HG03196 (cell line): ENCODE measurements at regions not wholly inside any gene's neighbourhood (a gene's known extent, or its start where the extent isn't known, plus 50 kb on each side); places are given as distances from the start of the nearest gene placed in this dataset.

ENCODE experiments used
- ATAC-seq: cut with Tn5 transposase; IDR thresholded peaks from one replicate; pipeline ENCODE4 v1.9.1; 2021; ENCODE audit not compliant: unreplicated experiment

- no peak for ATAC-seq
Observed at GRCh38 chr21:24055696-24056095, 1551.6 kb downstream of the MRPL39 start.

GRCh38 chr21:24050231-24050630 is 1557.0 kb downstream of the MRPL39 start:
- ATAC-seq = no peak

GRCh38 chr21:24046829-24047443 is 1560.3 kb downstream of the MRPL39 start:
- no peak for ATAC-seq

GRCh38 chr21:24045775-24046215 is 1561.5 kb downstream of the MRPL39 start:
- ATAC-seq = no peak

- no peak for ATAC-seq
Observed at GRCh38 chr21:24045373-24045772, 1561.9 kb downstream of the MRPL39 start.

- no peak for ATAC-seq
Observed at GRCh38 chr21:24042687-24043086, 1564.6 kb downstream of the MRPL39 start.

GRCh38 chr21:24032709-24033232 is 1574.5 kb downstream of the MRPL39 start:
- ATAC-seq = no peak

- no peak for ATAC-seq
Observed at GRCh38 chr21:24027396-24027795, 1579.9 kb downstream of the MRPL39 start.

- ATAC-seq = no peak
Observed at GRCh38 chr21:24025101-24025500, 1582.2 kb downstream of the MRPL39 start.

GRCh38 chr21:24023936-24024335 is 1583.3 kb downstream of the MRPL39 start:
- no peak for ATAC-seq

GRCh38 chr21:24023402-24023801 is 1583.9 kb downstream of the MRPL39 start:
- no peak for ATAC-seq

- no peak for ATAC-seq
Observed at GRCh38 chr21:24014381-24014780, 1592.9 kb downstream of the MRPL39 start.

- no peak for ATAC-seq
Observed at GRCh38 chr21:24011087-24011486, 1596.2 kb downstream of the MRPL39 start.

GRCh38 chr21:24007592-24007991 is 1599.7 kb downstream of the MRPL39 start:
- ATAC-seq = no peak

GRCh38 chr21:23986987-23987386 is 1620.3 kb downstream of the MRPL39 start:
- ATAC-seq = no peak

GRCh38 chr21:23986214-23986613 is 1621.1 kb downstream of the MRPL39 start:
- ATAC-seq = no peak

- no peak for ATAC-seq
Observed at GRCh38 chr21:23982546-23982945, 1624.7 kb downstream of the MRPL39 start.

GRCh38 chr21:23977971-23978370 is 1629.3 kb downstream of the MRPL39 start:
- ATAC-seq = no peak

GRCh38 chr21:23968722-23969647 is 1638.3 kb downstream of the MRPL39 start:
- ATAC-seq = peak; percentile 91

GRCh38 chr21:23968008-23968407 is 1639.3 kb downstream of the MRPL39 start:
- no peak for ATAC-seq

GRCh38 chr21:23963454-23963853 is 1643.8 kb downstream of the MRPL39 start:
- no peak for ATAC-seq

GRCh38 chr21:23960769-23961168 is 1646.5 kb downstream of the MRPL39 start:
- ATAC-seq = no peak
